ENCODE measurements at regions not wholly inside any gene's neighbourhood (a gene's known extent, or its start where the extent isn't known, plus 50 kb on each side); places are given as distances from the start of the nearest gene placed in this dataset.

- TF ChIP-seq CTCF (IDR thresholded peaks at IDR 0.05) (no peak), POLR2A (IDR thresholded peaks at IDR 0.05) (no peak)
Observed at GRCh38 chr7:46626691-46627310, 705.7 kb upstream of the IGFBP3 start.
